ENCODE measurements at regions not wholly inside any gene's neighbourhood (a gene's known extent, or its start where the extent isn't known, plus 50 kb on each side); places are given as distances from the start of the nearest gene placed in this dataset.

- ATAC-seq (ENCODE audit: insufficient read depth, low read depth) (no peak), DNase-seq (no peak)
- no peaks in the 10 kb centered on the region for H3K9me3 ChIP-seq (ENCODE audit: insufficient read depth, low read length, severe bottlenecking)
- H3K79me2 ChIP-seq (ENCODE audit: insufficient read depth, low read length) = no peaks in the 10 kb centered on the region
- H3K36me3 ChIP-seq (ENCODE audit: insufficient read depth, low read length) = no peaks in the 10 kb centered on the region
- H4K20me1 ChIP-seq (ENCODE audit: insufficient read depth, low read length) = no peaks in the 10 kb centered on the region
- no peak overlapping the region for H3K27ac ChIP-seq (ENCODE audit: low read length)
- H3K9ac ChIP-seq (ENCODE audit: low read depth, low read length) = no peak overlapping the region
- no peaks in the 10 kb centered on the region for H3K4me1 ChIP-seq (ENCODE audit: insufficient read depth, low read length)
- no peak overlapping the region for H2AFZ ChIP-seq (ENCODE audit: low read depth, low read length)
- TF ChIP-seq EZH2 (IDR thresholded peaks at IDR 0.05; ENCODE audit: borderline replicate concordance, low read depth, low read length, severe bottlenecking) (no peak), CTCF (IDR thresholded peaks at IDR 0.05; ENCODE audit: borderline replicate concordance, extremely low read depth, low read length, poor library complexity, severe bottlenecking) (no peak)
- H3K4me2 ChIP-seq (ENCODE audit: insufficient read depth, low read length) = no peak overlapping the region
- H3K27me3 ChIP-seq (ENCODE audit: insufficient read depth, low read length, poor library complexity) = no peaks in the 10 kb centered on the region
- H3K4me3 ChIP-seq (ENCODE audit: low read depth in 1 of 2, low read length in 2 of 2) = no peak overlapping the region
These were observed 160.0 kb downstream of the SMIM20 start for GRCh38 chr4:26073886-26074560.

- Histone ChIP-seq H3K4me2 (ENCODE audit: insufficient read depth, low read length) (no peak overlapping the region), H3K79me2 (ENCODE audit: insufficient read depth, low read length) (no peaks in the 10 kb centered on the region), H3K9ac (ENCODE audit: low read depth, low read length) (no peak overlapping the region), H2AFZ (ENCODE audit: low read depth, low read length) (no peak overlapping the region), H3K27ac (ENCODE audit: low read length) (no peak overlapping the region), H3K9me3 (ENCODE audit: insufficient read depth, low read length, severe bottlenecking) (no peaks in the 10 kb centered on the region), H3K36me3 (ENCODE audit: insufficient read depth, low read length) (no peaks in the 10 kb centered on the region), H3K27me3 (ENCODE audit: insufficient read depth, low read length, poor library complexity) (no peaks in the 10 kb centered on the region), H3K4me1 (ENCODE audit: insufficient read depth, low read length) (no peaks in the 10 kb centered on the region), H4K20me1 (ENCODE audit: insufficient read depth, low read length) (no peaks in the 10 kb centered on the region), H3K4me3 (ENCODE audit: low read depth in 1 of 2, low read length in 2 of 2) (no peak overlapping the region)
- no peak for DNase-seq
- no peak for ATAC-seq (ENCODE audit: insufficient read depth, low read depth)
- TF ChIP-seq CTCF (IDR thresholded peaks at IDR 0.05; ENCODE audit: borderline replicate concordance, extremely low read depth, low read length, poor library complexity, severe bottlenecking) (no peak), EZH2 (IDR thresholded peaks at IDR 0.05; ENCODE audit: borderline replicate concordance, low read depth, low read length, severe bottlenecking) (no peak)
These were observed 160.9 kb downstream of the SMIM20 start for GRCh38 chr4:26074712-26075430.

GRCh38 chr4:26075583-26075982 lies 161.6 kb downstream of the SMIM20 start:
- H3K27ac ChIP-seq (ENCODE audit: low read length) = no peak overlapping the region
- H3K9ac ChIP-seq (ENCODE audit: low read depth, low read length) = no peak overlapping the region
- H3K4me1 ChIP-seq (ENCODE audit: insufficient read depth, low read length) = no peaks in the 10 kb centered on the region
- no peak overlapping the region for H3K4me2 ChIP-seq (ENCODE audit: insufficient read depth, low read length)
- H2AFZ ChIP-seq (ENCODE audit: low read depth, low read length) = no peak overlapping the region
- DNase-seq = no peak
- H3K9me3 ChIP-seq (ENCODE audit: insufficient read depth, low read length, severe bottlenecking) = no peaks in the 10 kb centered on the region
- TF ChIP-seq EZH2 (IDR thresholded peaks at IDR 0.05; ENCODE audit: borderline replicate concordance, low read depth, low read length, severe bottlenecking) (no peak), CTCF (IDR thresholded peaks at IDR 0.05; ENCODE audit: borderline replicate concordance, extremely low read depth, low read length, poor library complexity, severe bottlenecking) (no peak)
- H4K20me1 ChIP-seq (ENCODE audit: insufficient read depth, low read length) = no peaks in the 10 kb centered on the region
- ATAC-seq (ENCODE audit: insufficient read depth, low read depth) = no peak
- no peak overlapping the region for H3K4me3 ChIP-seq (ENCODE audit: low read depth in 1 of 2, low read length in 2 of 2)
- H3K79me2 ChIP-seq (ENCODE audit: insufficient read depth, low read length) = no peaks in the 10 kb centered on the region
- no peaks in the 10 kb centered on the region for H3K36me3 ChIP-seq (ENCODE audit: insufficient read depth, low read length)
- H3K27me3 ChIP-seq (ENCODE audit: insufficient read depth, low read length, poor library complexity) = no peaks in the 10 kb centered on the region
